Glomerular visceral epithelial cell (primary cell): ENCODE measurements at regions not wholly inside any gene's neighbourhood (a gene's known extent, or its start where the extent isn't known, plus 50 kb on each side); places are given as distances from the start of the nearest gene placed in this dataset.
"Not testable (repeated sequence)": the region's sequence is repeated elsewhere in the genome, so short reads cannot be mapped to it uniquely, and the experiment has no call there.

Experiments
- DNase-seq: peaks from one replicate; pipeline ENCODE4 v3.0.0-alpha.2; 2016; ENCODE audit errors: extremely low spot score

GRCh38 chr7:35971133-35971891 is 170.5 kb downstream of the SEPTIN7 start:
- DNase-seq, result no peak

GRCh38 chr7:35975851-35976454 is 175.1 kb downstream of the SEPTIN7 start:
- DNase-seq, result peak; percentile 71

GRCh38 chr7:35978816-35979640 is 174.0 kb upstream of the EEPD1 start:
- not testable (repeated sequence) for DNase-seq

DNA sequence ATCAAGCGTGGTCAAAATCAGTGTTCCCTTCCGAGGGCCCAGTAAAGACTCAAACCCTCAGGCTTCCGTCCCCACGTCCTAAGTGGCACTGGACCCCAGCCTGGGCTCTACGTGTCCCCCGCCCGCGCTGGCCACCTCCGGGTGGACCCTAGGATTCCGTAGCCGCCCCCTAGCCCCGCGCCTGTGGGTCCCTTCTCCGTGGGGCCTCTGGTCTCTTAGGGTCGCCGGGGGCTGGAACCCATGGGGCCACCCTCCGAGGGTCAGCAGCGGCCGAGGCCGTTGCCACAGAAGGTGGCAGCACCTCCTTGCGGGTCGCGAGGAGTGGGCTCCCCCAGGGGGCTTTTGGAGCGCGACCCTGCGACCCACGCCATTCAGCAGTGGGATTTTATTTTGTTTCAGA is 170.5 kb upstream of the EEPD1 start:
- no peak for DNase-seq

DNA sequence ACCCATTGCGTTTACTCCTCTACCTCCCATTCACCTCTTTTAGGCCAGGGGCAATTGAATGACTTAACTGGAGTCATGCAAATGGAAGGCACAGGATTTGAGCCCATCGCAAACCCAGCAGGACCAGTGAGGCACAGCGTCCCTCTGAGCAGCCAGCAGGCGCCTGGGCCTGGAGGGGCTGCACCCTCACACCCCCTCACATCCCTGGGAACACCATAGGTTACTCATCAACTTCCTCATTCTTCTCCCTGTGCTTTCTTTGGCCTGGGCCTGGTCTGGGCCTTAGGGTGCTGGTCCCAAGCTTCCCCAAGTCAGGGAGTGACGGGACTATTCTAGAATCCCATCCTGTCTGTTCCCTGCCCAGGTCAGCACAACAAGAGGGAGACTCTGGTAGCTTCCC is 169.4 kb upstream of the EEPD1 start:
- no peak for DNase-seq

GRCh38 chr7:35985126-35985754 is 167.8 kb upstream of the EEPD1 start:
- peak; percentile 69 for DNase-seq

GRCh38 chr7:35987016-35987415 is 166.0 kb upstream of the EEPD1 start:
- no peak for DNase-seq

GRCh38 chr7:35988105-35988504 is 164.9 kb upstream of the EEPD1 start:
- DNase-seq, result no peak

DNA sequence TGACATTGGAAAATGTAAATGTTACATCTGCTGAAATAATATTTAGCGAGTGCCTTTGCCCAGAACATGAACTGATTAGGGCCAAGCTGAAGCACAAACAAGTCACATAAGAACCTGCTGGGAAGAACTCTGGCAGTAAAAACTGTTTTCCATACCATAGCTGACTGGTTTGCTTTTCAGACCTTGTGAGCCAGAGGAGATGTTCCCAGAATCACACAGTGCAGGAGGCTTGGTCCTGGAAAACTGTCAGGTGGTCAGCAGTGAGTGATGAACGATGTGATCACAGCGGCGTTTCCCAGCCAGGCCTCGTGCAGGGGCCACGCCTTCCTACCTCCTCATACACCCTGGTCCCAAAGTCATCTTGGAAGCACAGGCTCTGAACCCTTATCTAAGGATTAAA is 164.2 kb upstream of the EEPD1 start:
- no peak for DNase-seq

DNA sequence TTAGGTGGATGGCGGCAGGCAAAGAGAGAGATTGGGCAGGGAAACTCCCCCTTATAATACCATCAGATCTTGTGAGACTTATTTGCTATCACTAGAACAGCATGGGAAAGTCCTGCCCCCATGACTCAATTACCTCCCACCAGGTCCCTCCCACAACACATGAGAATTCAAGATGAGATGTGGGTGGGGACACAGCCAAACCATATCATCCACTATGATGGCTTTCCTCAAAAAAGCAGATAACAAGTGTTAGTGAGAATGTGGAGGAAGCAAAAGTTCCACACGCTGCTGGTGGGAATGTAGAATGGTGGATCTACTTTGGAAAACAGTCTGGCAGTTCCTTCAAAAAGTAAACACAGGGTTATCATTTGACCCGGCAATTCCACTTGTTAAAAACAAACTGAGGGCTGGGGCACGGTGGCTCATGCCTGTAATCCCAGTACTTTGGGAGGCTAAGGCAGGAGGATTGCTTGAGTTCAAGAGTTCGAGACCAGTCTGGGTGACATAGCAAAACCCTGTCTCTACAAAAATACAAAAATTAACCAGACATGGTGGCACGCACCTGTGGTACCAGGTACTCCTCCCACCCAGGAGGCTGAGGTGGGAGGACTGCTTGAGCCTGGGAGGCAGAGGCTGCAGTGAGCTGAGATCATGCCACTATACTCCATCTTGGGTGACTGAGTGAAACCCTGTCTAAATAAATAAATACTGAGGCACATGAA is 161.4 kb upstream of the EEPD1 start:
- no peak for DNase-seq

DNA sequence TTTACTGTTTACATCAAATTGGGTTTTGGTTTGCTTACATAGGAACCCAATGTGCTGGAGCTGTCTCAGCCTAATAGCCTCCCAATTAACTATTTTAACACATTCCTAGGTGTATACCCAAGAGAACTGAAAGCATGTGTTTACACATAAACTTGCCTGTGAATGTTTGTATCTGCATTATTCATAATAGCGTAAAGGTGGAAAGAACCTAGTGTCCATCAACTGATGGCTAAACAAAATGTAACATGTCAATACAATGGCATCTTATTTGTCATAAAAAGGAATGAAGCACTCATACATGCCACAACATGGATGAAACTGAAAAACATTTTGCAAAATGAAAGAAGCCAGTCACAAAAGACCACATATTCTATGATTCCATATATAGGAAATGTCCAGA is 160.6 kb upstream of the EEPD1 start:
- DNase-seq, result no peak

DNA sequence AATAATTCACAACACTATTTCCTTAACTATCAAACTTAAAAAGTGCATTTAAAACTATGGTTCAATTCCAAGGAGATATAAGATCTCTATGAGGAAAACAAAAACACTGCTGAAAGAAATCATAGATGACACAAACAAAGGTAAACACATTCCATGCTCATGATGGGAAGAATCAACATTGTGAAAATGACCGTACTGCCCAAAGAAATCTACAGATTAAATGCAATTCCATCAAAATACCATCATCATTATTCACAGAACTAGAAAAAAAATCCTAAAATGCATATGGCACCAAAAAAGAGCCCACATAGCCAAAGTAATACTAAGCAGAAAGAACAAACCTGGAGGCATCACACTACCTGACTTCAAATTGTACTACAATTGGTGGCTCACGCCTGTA is 159.9 kb upstream of the EEPD1 start:
- DNase-seq, result no peak

DNA sequence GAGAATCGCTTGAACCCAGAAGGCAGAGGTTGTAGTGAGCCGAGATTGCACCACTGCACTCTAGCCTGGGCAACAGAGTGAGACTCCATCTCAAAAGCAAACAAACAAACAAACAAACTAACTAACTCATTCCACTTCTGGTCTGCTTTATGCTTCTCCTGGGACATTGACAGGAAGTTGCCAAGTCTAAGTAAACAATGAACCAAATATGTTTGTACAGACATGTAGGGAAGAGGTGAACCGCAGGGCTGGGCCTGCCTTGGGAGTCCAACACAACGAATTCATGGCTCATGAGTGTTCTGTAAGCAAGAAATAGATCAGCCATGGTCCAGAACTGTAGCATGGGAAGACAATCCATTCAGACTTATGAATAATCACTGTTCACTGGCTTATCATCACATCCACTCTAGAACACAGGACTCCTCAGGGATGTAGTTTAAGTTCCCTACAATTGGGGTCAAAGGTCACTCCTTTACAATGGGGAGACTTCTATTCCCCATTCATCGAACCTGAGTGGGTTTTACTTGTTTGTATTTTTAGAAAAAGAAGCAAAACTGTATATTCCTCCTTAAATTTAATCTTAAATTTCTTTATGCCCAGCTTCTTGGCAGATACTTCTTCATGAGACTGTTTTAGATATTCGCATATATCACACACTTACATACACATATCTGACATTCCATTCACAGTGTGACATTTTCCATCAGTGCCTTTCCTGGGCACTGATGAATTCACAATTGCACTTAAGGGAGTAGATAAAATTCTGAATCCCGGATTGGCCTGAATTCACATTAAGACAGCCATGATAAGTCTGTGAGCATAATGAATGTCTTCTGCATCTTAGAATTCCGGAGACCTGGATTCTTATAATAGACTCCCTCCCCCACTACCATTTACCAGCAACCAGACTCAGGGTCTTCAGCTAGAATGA is 159.1 kb upstream of the EEPD1 start:
- no peak for DNase-seq

- no peak for DNase-seq
Observed at GRCh38 chr7:35995334-35995733, 157.7 kb upstream of the EEPD1 start.

DNA sequence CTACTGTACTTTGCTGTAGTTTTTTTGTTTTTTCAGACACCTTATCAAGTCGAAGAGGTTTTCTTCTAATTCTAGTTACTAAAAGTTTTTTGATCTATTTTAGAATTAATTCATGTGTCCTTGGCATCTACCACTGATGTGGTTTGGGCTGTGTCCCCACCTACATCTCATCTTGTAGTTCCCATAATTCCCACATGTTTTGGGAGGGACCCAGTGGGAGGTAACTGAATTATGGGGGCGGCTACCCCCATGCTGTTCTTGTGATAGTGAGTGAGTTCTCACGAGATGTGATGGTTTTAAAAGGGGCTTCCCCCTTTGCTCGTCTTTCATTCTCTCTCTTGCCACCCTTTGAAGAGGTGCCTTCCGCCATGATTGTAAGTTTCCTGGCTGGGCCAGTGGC is 154.6 kb upstream of the EEPD1 start:
- DNase-seq, result no peak

- no peak for DNase-seq
Observed at GRCh38 chr7:36001546-36001945, 151.5 kb upstream of the EEPD1 start.

DNA sequence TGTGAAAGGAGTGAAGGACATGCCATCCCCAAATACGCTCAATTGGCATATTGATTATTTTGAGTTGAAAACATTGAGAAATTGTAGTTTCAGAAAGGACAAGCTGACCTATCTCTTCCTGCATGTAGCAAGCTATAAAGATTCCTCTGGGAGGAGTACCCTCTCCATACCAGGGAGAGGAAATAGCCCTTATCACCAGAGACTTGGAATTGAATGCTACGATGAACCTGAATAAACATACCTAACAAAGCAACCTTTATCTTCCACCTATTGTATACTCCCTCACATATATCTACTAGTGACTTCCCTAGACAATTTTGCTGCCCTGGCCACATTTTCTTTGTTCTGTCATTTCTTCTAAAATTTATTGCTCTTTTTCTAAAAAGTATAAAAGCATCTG is 150.2 kb upstream of the EEPD1 start:
- no peak for DNase-seq

DNA sequence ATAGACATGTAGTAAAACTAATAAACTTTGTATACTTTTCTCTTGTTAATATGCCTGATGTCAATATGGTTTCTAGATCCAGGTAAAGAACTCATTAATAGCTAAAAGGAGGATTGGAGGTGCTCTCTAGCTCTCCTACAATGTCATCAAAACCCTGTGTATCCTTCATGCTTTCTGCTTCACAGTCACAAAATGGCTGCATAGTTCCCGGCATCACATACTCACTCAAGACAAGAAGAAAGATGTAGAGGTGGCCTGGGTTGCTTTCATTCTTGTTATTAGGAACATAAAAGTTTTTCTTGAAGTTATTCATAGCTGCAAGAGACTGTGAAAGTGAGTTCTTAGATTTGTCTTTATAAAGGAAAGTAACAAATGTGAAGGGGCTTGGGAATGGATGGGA is 149.7 kb upstream of the EEPD1 start:
- no peak for DNase-seq

GRCh38 chr7:36005293-36005692 is 147.8 kb upstream of the EEPD1 start:
- no peak for DNase-seq

- DNase-seq, result no peak
Observed at GRCh38 chr7:36005876-36006275, 147.2 kb upstream of the EEPD1 start.
